GM23248 (cell line): ENCODE measurements at regions not wholly inside any gene's neighbourhood (a gene's known extent, or its start where the extent isn't known, plus 50 kb on each side); places are given as distances from the start of the nearest gene placed in this dataset.

Experiments used
- EZH2 ChIP-seq: fragments of 200-600 bp; sonication (generic); IDR thresholded peaks from 2 replicates; pipeline ENCODE4 v1.6.1; 2018; ENCODE audit warnings: antibody characterized with exemption, mild to moderate bottlenecking; ENCODE audit not compliant: insufficient read depth, poor library complexity, severe bottlenecking
- EZH2phosphoT487 ChIP-seq: fragments of 200-600 bp; sonication (generic); IDR thresholded peaks from 2 replicates; pipeline ENCODE4 v1.6.1; 2018; ENCODE audit warnings: antibody characterized with exemption, moderate library complexity, mild to moderate bottlenecking, low read depth; ENCODE audit not compliant: insufficient read depth

DNA sequence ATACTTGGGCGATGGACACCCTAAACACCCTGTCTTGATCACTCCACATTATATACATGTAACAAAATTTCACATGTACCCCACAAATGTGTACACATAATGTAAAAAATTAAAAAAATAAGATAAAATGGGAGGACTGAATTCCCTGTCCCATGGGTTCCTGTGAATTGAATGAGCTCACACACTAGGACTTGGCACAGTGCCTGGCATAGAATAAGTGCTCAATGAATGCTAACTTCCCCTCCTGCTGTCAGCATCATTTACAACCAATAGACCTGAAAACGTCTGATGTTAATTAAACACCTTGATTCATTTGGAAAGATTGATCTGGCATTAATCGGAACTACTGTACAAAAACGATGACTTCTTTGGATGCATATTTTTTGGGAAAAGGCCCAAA lies 117.3 kb upstream of the ZNF438 start:
- TF ChIP-seq EZH2 (no peak), EZH2phosphoT487 (no peak)
